Renal cortex interstitium (tissue), 11 donors: ENCODE measurements at regions not wholly inside any gene's neighbourhood (a gene's known extent, or its start where the extent isn't known, plus 50 kb on each side); places are given as distances from the start of the nearest gene placed in this dataset.

ENCODE experiments used
- DNase-seq, 11 donors: peaks; one replicate each; pipeline ENCODE4 v3.0.0-alpha.2; 2013; ENCODE audit warnings: low read depth in 9 of 11, low spot score in 4 of 11; ENCODE audit errors: extremely low read depth in 1 of 11

DNA sequence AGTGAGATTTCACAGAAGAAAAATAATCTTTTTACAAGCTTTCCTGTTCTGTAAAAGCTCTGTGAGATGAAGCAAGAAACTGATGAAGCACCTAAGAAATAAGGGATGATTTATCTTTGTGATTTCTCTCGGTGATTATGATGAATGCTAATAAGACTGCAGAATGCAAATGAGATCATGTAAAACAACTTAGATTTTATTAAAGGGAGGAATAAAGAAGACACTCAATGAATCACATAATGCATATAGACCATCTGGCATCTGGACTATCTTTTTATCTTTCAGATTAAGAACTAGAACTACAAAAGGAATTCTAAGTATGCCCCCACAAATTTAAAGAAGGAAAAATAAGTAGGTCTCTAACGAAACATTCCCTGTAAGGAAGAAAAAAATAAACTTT, 361.5 kb upstream of the OPRM1 start:
- DNase-seq: no peak

DNA sequence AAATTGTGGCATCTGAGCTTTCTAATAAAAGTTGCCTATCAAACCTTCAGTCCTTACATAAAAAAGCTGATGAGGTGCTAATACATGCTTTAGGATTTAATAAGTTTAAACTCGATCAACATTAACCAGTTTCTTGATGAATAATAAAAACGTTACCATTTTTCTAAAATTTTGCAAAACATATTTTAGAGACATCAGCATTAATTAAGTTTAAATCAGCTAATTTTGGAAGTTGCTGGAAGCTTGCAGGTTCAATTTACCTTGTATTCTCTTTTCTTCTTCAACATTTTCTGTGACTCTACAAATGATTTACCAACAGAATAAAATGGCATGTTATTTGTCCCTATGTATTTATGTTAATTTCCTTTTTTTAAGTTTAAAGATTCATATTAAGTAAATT, 365.3 kb upstream of the OPRM1 start:
- no peak for DNase-seq

- DNase-seq: no peak
These were observed 365.8 kb upstream of the OPRM1 start for GRCh38 chr6:153673225-153673624.

GRCh38 chr6:153670403-153671026, 368.5 kb upstream of the OPRM1 start:
- DNase-seq: no peak

- DNase-seq: no peak
These were observed 370.3 kb upstream of the OPRM1 start for GRCh38 chr6:153668758-153669157.

DNA sequence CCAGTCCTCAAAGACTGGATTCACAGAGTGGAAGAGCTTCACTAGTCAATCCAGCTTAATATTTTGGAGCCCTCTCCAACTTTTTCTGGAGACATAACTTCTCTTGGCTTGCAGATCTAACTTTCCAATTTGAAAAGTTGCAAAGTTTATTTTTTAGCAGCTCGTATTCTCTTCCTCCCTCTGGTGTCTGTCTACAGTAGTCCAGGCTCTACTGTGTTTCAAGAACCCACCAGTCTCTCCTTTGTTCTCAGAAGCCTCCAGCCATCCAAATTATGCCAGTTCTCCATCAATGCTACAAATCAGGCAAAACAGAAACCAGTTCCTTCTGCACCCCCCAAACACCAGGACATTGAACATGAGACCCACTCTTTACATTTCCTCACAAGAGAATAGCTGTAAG, 376.1 kb upstream of the OPRM1 start:
- DNase-seq: no peak

DNA sequence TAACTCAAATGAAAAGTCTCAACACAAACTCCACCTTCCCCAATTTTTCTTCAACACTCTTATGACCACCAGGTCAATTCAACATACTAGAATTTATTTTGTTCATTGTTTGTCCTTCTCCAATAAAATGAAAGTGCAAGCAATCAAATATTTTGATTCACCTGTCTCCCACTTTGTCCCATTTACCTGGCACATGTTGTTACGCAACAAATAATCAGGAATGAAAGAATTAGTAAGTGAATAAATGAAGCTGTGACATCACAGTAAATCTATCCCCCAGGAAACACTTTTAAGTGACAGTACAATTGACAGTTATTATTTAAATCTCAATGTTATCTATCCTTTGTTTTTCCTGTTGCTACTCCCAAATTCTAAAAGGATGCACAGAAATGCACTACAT, 393.7 kb upstream of the OPRM1 start:
- no peak for DNase-seq

DNA sequence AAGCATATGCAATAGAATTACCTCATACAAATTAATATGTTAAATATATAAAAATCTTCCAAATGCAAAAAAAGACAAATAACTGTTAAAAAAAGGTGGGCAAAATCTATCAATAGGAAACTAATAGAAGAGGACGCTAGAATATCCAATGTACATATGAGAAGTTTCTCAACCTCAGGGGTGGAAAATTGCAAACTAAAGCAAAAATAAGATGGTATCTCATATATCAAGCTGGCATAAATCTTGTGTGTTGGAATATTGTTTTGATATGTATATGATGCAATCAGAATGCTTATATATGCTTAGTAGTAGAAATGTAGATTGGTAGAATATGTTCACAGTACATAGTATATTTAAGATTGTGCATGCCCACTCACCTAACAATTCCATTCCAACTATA, 395.0 kb upstream of the OPRM1 start:
- no peak for DNase-seq

GRCh38 chr6:153634416-153634815, 404.6 kb upstream of the OPRM1 start:
- DNase-seq: no peak

- DNase-seq: peak; percentile 20 to 76 (median 35)
These were observed 414.0 kb upstream of the OPRM1 start for GRCh38 chr6:153625089-153625488.

- DNase-seq: no peak
These were observed 414.5 kb upstream of the OPRM1 start for GRCh38 chr6:153624528-153624927.

- DNase-seq: no peak
These were observed 415.5 kb upstream of the OPRM1 start for GRCh38 chr6:153623496-153623895.

- DNase-seq: no peak
These were observed 417.5 kb upstream of the OPRM1 start for GRCh38 chr6:153621491-153621890.

DNA sequence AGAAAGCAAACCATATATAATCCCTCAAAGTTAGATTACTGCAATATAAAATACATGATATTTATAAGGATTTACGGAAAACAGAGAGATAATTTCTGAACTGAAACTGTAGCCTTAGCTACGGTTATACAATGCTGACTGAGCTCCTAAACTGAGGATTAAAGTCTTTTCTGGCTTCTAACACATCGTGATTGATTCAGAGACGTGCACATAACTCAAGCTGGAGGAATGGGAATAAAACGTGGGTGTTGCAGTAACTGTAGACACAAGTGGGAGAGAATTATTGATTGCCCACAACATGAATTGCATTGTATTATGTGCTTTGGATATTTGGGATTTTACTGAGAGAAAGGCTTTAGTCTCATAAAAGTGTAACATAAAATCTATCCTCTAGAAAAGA, 418.0 kb upstream of the OPRM1 start:
- DNase-seq: no peak

- no peak for DNase-seq
These were observed 420.4 kb upstream of the OPRM1 start for GRCh38 chr6:153618371-153619322.

GRCh38 chr6:153616506-153616905, 422.5 kb upstream of the OPRM1 start:
- no peak for DNase-seq

DNA sequence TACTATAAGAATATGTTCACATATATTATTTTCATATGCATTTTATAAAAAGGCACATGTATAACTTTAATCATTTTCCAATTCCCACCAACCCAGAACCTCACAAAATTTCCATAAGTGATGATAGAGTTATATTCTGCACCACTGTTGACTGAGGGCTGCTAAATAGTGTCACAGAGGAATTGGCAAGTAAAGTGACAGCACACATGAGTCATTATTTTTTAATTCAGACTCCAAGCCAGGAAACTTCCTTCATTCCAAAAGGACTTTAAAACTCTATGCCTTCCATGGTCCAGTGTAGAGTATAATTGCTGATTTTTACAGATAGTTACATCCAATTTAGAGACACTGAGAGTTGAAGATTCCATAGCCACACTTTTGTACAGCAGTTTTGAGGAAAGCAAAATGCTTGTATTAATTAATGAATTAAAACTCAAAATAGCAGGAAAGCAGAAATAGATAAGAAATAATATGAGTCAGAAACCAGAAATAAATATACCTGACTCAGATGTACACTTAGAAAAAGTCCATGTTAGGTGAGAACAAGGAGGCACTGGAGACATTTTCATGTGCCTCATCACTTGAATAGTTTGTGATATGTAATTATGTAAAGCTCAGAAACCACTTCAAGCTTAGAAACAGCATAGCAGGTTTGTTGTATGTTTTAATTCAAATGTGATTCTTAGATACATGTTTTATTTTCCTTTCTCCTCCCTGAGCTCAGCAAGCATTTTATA, 425.2 kb upstream of the OPRM1 start:
- DNase-seq: no peak

DNA sequence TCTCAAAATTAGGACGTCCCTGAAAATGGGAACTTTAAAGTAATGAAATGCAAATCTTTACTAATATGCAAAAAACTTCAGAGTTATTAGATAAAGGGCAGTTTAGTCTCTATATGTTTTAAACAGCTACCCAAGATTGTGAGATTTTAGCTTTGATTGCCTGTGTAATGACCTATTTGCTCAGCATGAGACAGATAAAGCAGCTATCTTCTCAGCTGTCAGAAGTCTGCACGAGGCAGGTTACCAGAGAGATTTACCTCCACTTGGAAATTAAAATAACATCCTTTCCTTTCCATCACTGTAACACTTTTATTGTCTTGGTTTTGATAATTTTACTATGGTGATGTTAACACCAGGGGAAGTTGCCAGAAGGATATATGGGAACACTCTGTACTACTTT, 436.6 kb upstream of the OPRM1 start:
- no peak for DNase-seq

DNA sequence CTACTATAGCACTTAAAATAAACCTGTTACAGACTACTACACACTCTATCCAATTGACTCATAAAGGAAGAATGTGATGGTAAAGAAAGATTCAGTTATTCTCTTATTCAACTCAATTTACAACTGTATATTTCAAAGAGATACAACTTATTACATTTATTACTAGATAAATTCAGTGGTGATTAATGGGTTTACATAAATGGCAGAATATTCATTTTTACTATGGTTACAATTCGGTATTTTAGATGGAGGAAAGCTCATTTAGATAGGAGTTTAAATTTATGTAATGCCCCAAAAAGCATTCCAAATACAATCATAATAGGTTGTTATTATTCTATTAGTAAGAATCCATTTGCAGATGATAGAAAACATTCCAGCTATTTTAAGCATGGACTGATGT, 439.1 kb upstream of the OPRM1 start:
- no peak for DNase-seq

GRCh38 chr6:153595903-153596302, 443.1 kb upstream of the OPRM1 start:
- no peak for DNase-seq
